Karpas-422 (cell line): ENCODE measurements at regions not wholly inside any gene's neighbourhood (a gene's known extent, or its start where the extent isn't known, plus 50 kb on each side); places are given as distances from the start of the nearest gene placed in this dataset.

Experiments used
- DNase-seq: peaks from one replicate; pipeline ENCODE4 v3.0.0-alpha.2; 2015
- H2AFZ ChIP-seq: fragments of 200-600 bp; sonication (generic); 2 replicates; pipeline ENCODE4 v1.6.1; 2014; ENCODE audit warnings: antibody characterized with exemption, low read length, mixed read lengths
- H3K27ac ChIP-seq: fragments of 200-600 bp; sonication (generic); 2 replicates; pipeline ENCODE4 v1.5.1; 2014; ENCODE audit warnings: mild to moderate bottlenecking, low read length, moderate library complexity
- H3K27me3 ChIP-seq: fragments of 200-600 bp; sonication (generic); 2 replicates; pipeline ENCODE4 v1.6.1; 2014; ENCODE audit warnings: low read length, mixed read lengths
- H3K36me3 ChIP-seq: fragments of 200-600 bp; sonication (generic); 2 replicates; pipeline ENCODE4 v1.6.1; 2014; ENCODE audit warnings: low read length, mixed read lengths; ENCODE audit not compliant: insufficient read depth
- H3K4me1 ChIP-seq: fragments of 200-600 bp; sonication (generic); 2 replicates; pipeline ENCODE4 v1.6.1; 2014; ENCODE audit warnings: mild to moderate bottlenecking, low read length, mixed read lengths
- H3K4me2 ChIP-seq: fragments of 200-600 bp; sonication (generic); 2 replicates; pipeline ENCODE4 v1.6.1; 2014; ENCODE audit warnings: low read length, low read depth, mild to moderate bottlenecking; ENCODE audit not compliant: poor library complexity, severe bottlenecking
- H3K4me3 ChIP-seq: fragments of 200-600 bp; sonication (generic); 2 replicates; pipeline ENCODE4 v1.5.1; 2014; ENCODE audit warnings: mild to moderate bottlenecking, antibody characterized with exemption, low read length, mixed read lengths
- H3K79me2 ChIP-seq: fragments of 200-600 bp; sonication (generic); 2 replicates; pipeline ENCODE4 v1.6.1; 2014; ENCODE audit warnings: mild to moderate bottlenecking, low read length, mixed read lengths
- H3K9ac ChIP-seq: fragments of 200-600 bp; sonication (generic); 2 replicates; pipeline ENCODE4 v1.6.0; 2014; ENCODE audit warnings: low read length
- H3K9me2 ChIP-seq: fragments of 200-600 bp; sonication (generic), shearing (Covaris generic); replicated peaks from 2 replicates; pipeline ENCODE4 v1.6.0; 2014; ENCODE audit warnings: mild to moderate bottlenecking, low read length, moderate library complexity; ENCODE audit not compliant: insufficient read depth
- H3K9me3 ChIP-seq: fragments of 300-700, 200-600 bp; sonication (generic); 2 replicates; pipeline ENCODE4 v1.6.1; 2014; ENCODE audit warnings: low read length, mixed read lengths
- H4K20me1 ChIP-seq: fragments of 200-600 bp; sonication (generic); 2 replicates; pipeline ENCODE4 v1.6.1; 2014; ENCODE audit warnings: mild to moderate bottlenecking, antibody characterized with exemption, low read length, low read depth; ENCODE audit not compliant: insufficient read depth

DNA sequence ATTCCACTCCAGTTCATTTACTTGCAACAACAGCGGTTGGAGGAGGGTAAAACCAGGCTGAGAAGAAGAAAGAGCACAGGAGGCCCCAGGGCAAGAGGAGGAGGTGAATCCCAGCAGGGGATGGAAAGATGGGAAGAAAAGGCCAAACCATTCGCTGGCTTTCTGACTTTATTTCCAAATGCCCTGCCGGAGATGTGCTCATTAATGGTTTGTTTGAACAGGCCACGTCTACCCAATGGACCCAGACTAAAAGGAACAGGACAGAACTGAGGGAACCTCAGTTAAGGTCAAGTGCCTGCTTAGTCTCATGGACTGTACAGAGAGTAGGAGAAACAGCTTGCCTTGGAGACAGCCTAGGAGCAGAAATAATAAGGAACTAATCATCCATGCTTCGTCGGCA lies 121.6 kb upstream of the NDUFV2 start:
- no peak for DNase-seq
- no peaks in the 10 kb centered on the region for H3K9me2 ChIP-seq
- no peaks in the 10 kb centered on the region for H3K79me2 ChIP-seq
- H3K4me2 ChIP-seq, result no peak overlapping the region
- H3K4me1 ChIP-seq, result no peaks in the 10 kb centered on the region
- no peak overlapping the region for H3K9ac ChIP-seq
- H2AFZ ChIP-seq, result no peak overlapping the region
- no peaks in the 10 kb centered on the region for H3K36me3 ChIP-seq
- no peaks in the 10 kb centered on the region for H4K20me1 ChIP-seq
- H3K27ac ChIP-seq, result no peak overlapping the region
- no peaks in the 10 kb centered on the region for H3K9me3 ChIP-seq
- no peak overlapping the region for H3K4me3 ChIP-seq
- H3K27me3 ChIP-seq, result no peaks in the 10 kb centered on the region

DNA sequence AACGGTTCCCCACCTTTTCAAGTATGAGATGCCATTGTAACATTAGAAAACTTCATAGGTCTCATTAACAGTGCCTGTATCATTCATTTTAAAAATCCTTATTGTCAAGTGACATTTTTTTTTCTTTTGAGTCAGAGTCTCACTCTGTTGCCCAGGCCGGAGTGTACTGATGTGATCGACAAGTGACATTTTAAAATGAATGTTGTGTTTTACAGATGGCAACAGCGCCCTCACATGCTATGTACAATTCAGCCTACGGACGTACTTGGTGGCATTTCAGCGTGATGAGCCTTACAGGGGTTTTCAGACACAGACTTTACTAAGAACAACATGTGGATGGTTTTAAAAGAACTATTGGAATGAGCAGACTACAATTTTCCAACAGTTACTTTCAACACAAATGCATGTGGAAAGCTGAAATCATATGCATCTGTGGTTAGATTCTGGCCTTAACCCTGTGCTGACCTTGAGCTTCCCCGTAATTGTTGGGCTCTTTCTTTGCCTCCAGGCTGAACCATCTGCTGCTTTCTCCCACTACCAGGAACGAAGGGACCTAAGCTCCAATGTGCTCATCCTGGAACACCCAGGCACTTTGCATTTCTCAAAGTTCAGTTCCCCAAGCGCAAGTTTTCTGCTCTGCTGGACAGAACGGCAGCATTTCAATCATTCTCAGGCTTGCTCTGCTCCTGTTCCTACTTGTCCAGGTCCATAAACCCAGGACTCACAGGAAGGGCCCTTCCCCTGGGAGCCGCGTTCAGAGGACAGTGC lies 119.9 kb upstream of the NDUFV2 start:
- Histone ChIP-seq H3K36me3 (no peaks in the 10 kb centered on the region), H3K9me3 (no peaks in the 10 kb centered on the region), H3K27me3 (no peaks in the 10 kb centered on the region), H2AFZ (no peak overlapping the region), H3K9ac (no peak overlapping the region), H3K4me3 (no peak overlapping the region), H3K4me1 (no peaks in the 10 kb centered on the region), H3K9me2 (no peaks in the 10 kb centered on the region), H3K27ac (no peak overlapping the region), H4K20me1 (no peaks in the 10 kb centered on the region), H3K79me2 (no peaks in the 10 kb centered on the region), H3K4me2 (no peak overlapping the region)
- DNase-seq, result peak; percentile 65

GRCh38 chr18:8983195-8983594 lies 119.3 kb upstream of the NDUFV2 start:
- no peaks in the 10 kb centered on the region for H3K9me3 ChIP-seq
- no peak for DNase-seq
- no peak overlapping the region for H3K27ac ChIP-seq
- H2AFZ ChIP-seq, result no peak overlapping the region
- H4K20me1 ChIP-seq, result no peaks in the 10 kb centered on the region
- H3K9me2 ChIP-seq, result no peaks in the 10 kb centered on the region
- H3K4me1 ChIP-seq, result no peaks in the 10 kb centered on the region
- H3K36me3 ChIP-seq, result no peaks in the 10 kb centered on the region
- H3K27me3 ChIP-seq, result no peaks in the 10 kb centered on the region
- H3K79me2 ChIP-seq, result no peaks in the 10 kb centered on the region
- no peak overlapping the region for H3K4me2 ChIP-seq
- H3K4me3 ChIP-seq, result no peak overlapping the region
- no peak overlapping the region for H3K9ac ChIP-seq

DNA sequence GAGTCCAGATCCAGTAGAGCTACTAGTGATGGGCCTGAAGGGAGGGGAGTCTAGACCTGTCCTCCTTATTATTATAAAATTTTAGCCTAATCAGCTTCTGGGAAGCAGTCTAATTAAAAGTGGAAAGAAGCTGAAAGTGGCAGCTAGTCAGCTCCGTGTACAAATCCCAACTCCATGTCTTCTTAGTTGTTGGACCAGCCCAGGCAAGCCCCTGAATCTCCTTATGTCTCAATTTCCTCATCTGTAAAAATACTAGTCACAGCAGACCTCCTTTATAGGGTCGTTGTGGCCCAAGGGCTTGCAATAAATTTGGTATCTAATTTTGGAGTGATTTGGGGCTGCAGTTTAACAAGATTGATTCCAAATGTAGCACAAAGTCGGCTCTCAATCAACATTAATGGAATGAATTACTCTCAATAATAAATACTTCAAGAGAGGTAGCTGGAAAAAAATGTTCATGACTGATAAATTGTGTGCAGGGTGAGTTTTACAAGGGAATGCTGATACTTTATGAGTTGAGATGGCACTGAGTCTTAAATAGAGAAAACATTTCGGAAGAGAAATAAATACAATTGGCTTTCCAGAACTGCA lies 118.3 kb upstream of the NDUFV2 start:
- H3K27ac ChIP-seq, result no peak overlapping the region
- H3K9ac ChIP-seq, result no peak overlapping the region
- no peaks in the 10 kb centered on the region for H3K36me3 ChIP-seq
- H4K20me1 ChIP-seq, result no peaks in the 10 kb centered on the region
- H3K4me3 ChIP-seq, result no peak overlapping the region
- no peak for DNase-seq
- no peaks in the 10 kb centered on the region for H3K4me1 ChIP-seq
- H3K9me2 ChIP-seq, result no peaks in the 10 kb centered on the region
- H3K9me3 ChIP-seq, result no peaks in the 10 kb centered on the region
- no peaks in the 10 kb centered on the region for H3K27me3 ChIP-seq
- H3K79me2 ChIP-seq, result no peaks in the 10 kb centered on the region
- no peak overlapping the region for H3K4me2 ChIP-seq
- no peak overlapping the region for H2AFZ ChIP-seq

GRCh38 chr18:8987241-8987640 lies 115.3 kb upstream of the NDUFV2 start:
- no peaks in the 10 kb centered on the region for H3K9me3 ChIP-seq
- H3K9ac ChIP-seq, result no peak overlapping the region
- no peaks in the 10 kb centered on the region for H3K36me3 ChIP-seq
- no peaks in the 10 kb centered on the region for H3K4me1 ChIP-seq
- DNase-seq, result no peak
- no peak overlapping the region for H3K4me2 ChIP-seq
- no peak overlapping the region for H3K27ac ChIP-seq
- no peaks in the 10 kb centered on the region for H4K20me1 ChIP-seq
- H3K27me3 ChIP-seq, result no peaks in the 10 kb centered on the region
- H2AFZ ChIP-seq, result no peak overlapping the region
- no peaks in the 10 kb centered on the region for H3K9me2 ChIP-seq
- H3K79me2 ChIP-seq, result no peaks in the 10 kb centered on the region
- no peak overlapping the region for H3K4me3 ChIP-seq

- Histone ChIP-seq H3K9me2 (no peaks in the 10 kb centered on the region), H3K4me3 (no peak overlapping the region), H3K9ac (no peak overlapping the region), H3K9me3 (no peaks in the 10 kb centered on the region), H3K4me1 (no peaks in the 10 kb centered on the region), H3K27me3 (no peaks in the 10 kb centered on the region), H3K27ac (no peak overlapping the region), H3K36me3 (no peaks in the 10 kb centered on the region), H4K20me1 (no peaks in the 10 kb centered on the region), H3K79me2 (no peaks in the 10 kb centered on the region), H2AFZ (no peak overlapping the region), H3K4me2 (no peak overlapping the region)
- peak; percentile 84 for DNase-seq
Measured at GRCh38 chr18:8988260-8988871, 114.1 kb upstream of the NDUFV2 start.

- no peak overlapping the region for H2AFZ ChIP-seq
- H3K27ac ChIP-seq, result no peak overlapping the region
- H3K36me3 ChIP-seq, result no peaks in the 10 kb centered on the region
- H3K79me2 ChIP-seq, result no peaks in the 10 kb centered on the region
- no peak overlapping the region for H3K9ac ChIP-seq
- no peaks in the 10 kb centered on the region for H3K9me3 ChIP-seq
- H3K4me1 ChIP-seq, result no peaks in the 10 kb centered on the region
- H3K9me2 ChIP-seq, result no peaks in the 10 kb centered on the region
- no peaks in the 10 kb centered on the region for H4K20me1 ChIP-seq
- DNase-seq, result no peak
- no peaks in the 10 kb centered on the region for H3K27me3 ChIP-seq
- H3K4me3 ChIP-seq, result no peak overlapping the region
- no peak overlapping the region for H3K4me2 ChIP-seq
Measured at GRCh38 chr18:8989017-8989416, 113.5 kb upstream of the NDUFV2 start.

- DNase-seq, result no peak
- H3K9me2 ChIP-seq, result no peaks in the 10 kb centered on the region
- H3K9ac ChIP-seq, result no peak overlapping the region
- H3K4me1 ChIP-seq, result no peaks in the 10 kb centered on the region
- no peak overlapping the region for H3K4me2 ChIP-seq
- H3K36me3 ChIP-seq, result no peaks in the 10 kb centered on the region
- H3K9me3 ChIP-seq, result no peaks in the 10 kb centered on the region
- H2AFZ ChIP-seq, result no peak overlapping the region
- H3K27ac ChIP-seq, result no peak overlapping the region
- H4K20me1 ChIP-seq, result no peaks in the 10 kb centered on the region
- no peaks in the 10 kb centered on the region for H3K79me2 ChIP-seq
- no peak overlapping the region for H3K4me3 ChIP-seq
- H3K27me3 ChIP-seq, result no peaks in the 10 kb centered on the region
Measured at GRCh38 chr18:8989855-8990254, 112.6 kb upstream of the NDUFV2 start.
